Right lobe of liver (tissue), 4 donors: ENCODE measurements at regions not wholly inside any gene's neighbourhood (a gene's known extent, or its start where the extent isn't known, plus 50 kb on each side); places are given as distances from the start of the nearest gene placed in this dataset.
"Not testable (repeated sequence)": the region's sequence is repeated elsewhere in the genome, so short reads cannot be mapped to it uniquely, and the experiment has no call there.

Source experiments
- POLR2A ChIP-seq: fragments of 450-650 bp; IDR thresholded peaks from one replicate; pipeline ENCODE4 v1.6.1; 2017; ENCODE audit warnings: antibody characterized with exemption, mild to moderate bottlenecking
- TF ChIP-seq, protein P1 (sequence below), 4 donors: fragments of 200-600 bp in 3 of 4; fragments of 450-650 bp in 1 of 4; IDR thresholded peaks; one replicate each; pipeline versions ENCODE4 v1.5.1 to v1.8.0; 2016 to 2022; ENCODE audit warnings: antibody characterized with exemption in 4 of 4, mild to moderate bottlenecking in 2 of 4
- donor health status: DM: no; HTN: no; CAD: no.
- donor health status: DM: no; HTN: no; CAD: no.
- donor health status: DM: no; HTN: yes; CAD: no.

GRCh38 chr12:131541512-131541911 is 169.4 kb upstream of the SFSWAP start:
- not testable (repeated sequence) for TF ChIP-seq POLR2A
- TF ChIP-seq, protein P1, sequence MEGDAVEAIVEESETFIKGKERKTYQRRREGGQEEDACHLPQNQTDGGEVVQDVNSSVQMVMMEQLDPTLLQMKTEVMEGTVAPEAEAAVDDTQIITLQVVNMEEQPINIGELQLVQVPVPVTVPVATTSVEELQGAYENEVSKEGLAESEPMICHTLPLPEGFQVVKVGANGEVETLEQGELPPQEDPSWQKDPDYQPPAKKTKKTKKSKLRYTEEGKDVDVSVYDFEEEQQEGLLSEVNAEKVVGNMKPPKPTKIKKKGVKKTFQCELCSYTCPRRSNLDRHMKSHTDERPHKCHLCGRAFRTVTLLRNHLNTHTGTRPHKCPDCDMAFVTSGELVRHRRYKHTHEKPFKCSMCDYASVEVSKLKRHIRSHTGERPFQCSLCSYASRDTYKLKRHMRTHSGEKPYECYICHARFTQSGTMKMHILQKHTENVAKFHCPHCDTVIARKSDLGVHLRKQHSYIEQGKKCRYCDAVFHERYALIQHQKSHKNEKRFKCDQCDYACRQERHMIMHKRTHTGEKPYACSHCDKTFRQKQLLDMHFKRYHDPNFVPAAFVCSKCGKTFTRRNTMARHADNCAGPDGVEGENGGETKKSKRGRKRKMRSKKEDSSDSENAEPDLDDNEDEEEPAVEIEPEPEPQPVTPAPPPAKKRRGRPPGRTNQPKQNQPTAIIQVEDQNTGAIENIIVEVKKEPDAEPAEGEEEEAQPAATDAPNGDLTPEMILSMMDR (IDR thresholded peaks at IDR 0.05): not testable (repeated sequence)
